Caki2 (cell line): ENCODE measurements at regions not wholly inside any gene's neighbourhood (a gene's known extent, or its start where the extent isn't known, plus 50 kb on each side); places are given as distances from the start of the nearest gene placed in this dataset.
"Not testable (repeated sequence)": the region's sequence is repeated elsewhere in the genome, so short reads cannot be mapped to it uniquely, and the experiment has no call there.

Experiments
- DNase-seq: peaks from one replicate; pipeline ENCODE4 v3.0.0-alpha.2; 2015; ENCODE audit warnings: low read depth
- in situ Hi-C: cut with HindIII; loops from 2 replicates; pipeline ENCODE4 v1.10.0; 2016; ENCODE audit warnings: low sequenced_read_pairs, low pct_unique_long_range_greater_than_20kb, mixed read lengths

DNA sequence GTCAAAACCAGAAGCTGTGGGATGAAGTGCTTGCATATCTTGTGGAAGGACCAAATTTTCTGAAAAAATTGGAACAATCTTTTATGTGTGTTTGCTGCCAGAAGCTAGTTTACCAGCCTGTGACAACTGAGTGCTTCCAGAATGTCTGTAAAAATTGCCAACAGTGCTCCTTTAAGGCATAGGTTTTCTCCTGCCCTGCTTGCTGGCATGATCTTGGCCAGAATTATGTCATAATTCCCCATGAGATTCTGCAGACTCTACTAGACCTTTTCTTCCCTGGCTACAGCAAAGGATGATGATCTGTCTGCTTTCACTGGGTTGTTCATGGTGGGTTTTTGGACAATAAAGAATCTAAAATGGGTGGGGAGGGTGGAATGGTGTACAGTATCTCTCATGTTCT, 196.3 kb upstream of the ZCCHC13 start:
- DNase-seq, result no peak
- in situ Hi-C loops, result no loop called here

DNA sequence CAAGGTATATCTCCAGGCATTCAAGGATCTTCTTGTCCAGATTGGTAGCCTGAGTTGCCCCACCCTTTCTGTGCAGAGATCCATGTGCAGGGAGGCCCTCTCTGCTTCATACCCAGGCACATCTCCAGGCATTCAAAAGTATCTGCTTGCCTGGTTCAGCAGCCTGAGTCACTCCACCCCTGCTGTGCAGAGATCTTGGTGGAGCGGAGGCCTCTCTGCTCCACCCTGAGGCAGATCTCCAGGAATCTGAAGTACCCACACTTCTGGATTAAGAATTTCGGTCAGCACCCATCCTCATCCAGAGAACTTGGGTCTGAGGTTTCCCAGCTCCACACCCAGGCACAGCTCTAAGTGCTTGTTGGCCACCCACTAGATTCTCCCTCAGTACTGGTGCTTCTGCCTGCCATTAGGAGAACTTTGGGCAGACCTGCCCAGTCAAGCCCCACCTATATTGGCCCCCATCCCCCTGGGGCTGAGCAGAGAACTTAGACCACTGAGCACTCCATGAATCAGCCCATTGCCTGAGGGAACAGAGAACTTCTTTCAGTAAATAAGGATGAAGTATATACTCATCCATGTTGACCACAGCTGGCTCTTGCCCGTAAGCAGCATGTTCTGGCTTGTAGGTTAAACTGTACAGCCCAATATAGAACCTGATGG, 199.5 kb upstream of the ZCCHC13 start:
- DNase-seq, result no peak
- in situ Hi-C loops, result no loop called here

GRCh38 chrX:74098407-74098806, 205.6 kb upstream of the ZCCHC13 start:
- in situ Hi-C loops, result not testable (repeated sequence)

GRCh38 chrX:74090049-74090448, 213.9 kb upstream of the ZCCHC13 start:
- no peak for DNase-seq
- in situ Hi-C loops, result no loop called here

More at GRCh38 chrX:74098407-74098806, 205.6 kb upstream of the ZCCHC13 start:
- not testable (repeated sequence) for DNase-seq

GRCh38 chrX:74085642-74086236, 218.2 kb upstream of the ZCCHC13 start:
- DNase-seq, result no peak
- in situ Hi-C loops, result no loop called here

DNA sequence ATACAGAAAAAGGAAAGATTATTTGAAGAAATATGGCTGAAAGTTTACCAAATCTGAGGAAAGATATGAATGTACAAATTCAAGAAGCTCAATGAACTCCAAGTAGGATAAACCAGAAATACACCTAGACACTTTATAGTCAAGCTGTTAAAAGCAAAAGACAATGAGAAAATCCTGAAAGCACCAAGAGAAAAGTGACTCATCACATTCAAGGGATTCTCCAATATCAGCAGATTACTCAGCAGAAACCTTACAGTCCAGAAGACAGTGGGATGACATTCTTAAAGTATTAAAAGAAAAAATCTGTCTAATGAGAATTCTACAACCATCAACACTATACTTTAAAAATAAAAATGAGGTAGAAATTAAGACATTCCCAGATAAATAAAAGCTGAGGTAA, 223.8 kb upstream of the ZCCHC13 start:
- in situ Hi-C loops, result no loop called here
- no peak for DNase-seq

- in situ Hi-C loops, result no loop called here
Measured at GRCh38 chrX:74065831-74066390, 213.4 kb upstream of the XIST start.

GRCh38 chrX:74063426-74064155, 211.1 kb upstream of the XIST start:
- no peak for DNase-seq
- in situ Hi-C loops, result no loop called here

More at GRCh38 chrX:74065831-74066390, 213.4 kb upstream of the XIST start:
- DNase-seq, result no peak

GRCh38 chrX:74061879-74062278, 209.4 kb upstream of the XIST start:
- in situ Hi-C loops, result no loop called here
- no peak for DNase-seq

DNA sequence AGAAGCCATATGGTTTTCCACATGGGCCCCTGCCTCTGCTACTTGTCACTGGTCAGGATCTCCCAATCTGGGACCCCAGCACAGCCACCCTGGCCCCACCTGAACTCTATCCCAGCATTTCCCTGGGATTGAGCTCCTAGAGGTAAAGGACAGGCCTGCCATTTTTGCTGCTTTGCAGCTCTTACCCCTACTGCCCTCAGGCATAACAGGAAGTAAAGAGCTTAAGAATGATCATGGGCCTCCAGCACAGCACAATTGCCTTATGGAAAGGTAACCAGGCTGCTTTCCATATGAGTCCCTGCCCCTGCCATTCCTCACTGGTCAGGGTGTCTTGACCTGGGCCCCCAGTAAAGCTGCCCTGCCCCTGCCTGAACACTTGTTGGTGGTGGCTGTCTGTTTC, 196.6 kb upstream of the XIST start:
- in situ Hi-C loops, result no loop called here
- no peak for DNase-seq

DNA sequence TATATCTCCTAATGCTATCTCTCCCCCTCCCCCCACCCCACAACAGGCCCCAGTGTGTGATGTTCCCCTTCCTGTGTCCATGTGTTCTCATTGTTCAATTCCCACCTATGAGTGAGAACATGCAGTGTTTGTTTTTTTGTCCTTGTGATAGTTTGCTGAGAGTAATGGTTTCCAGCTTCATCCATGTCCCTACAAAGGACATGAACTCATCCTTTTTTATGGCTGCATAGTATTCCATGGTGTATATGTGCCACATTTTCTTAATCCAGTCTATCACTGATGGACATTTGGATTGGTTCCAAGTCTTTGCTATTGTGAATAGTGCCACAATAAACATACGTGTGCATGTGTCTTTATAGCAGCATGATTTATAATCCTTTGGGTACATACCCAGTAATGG, 181.6 kb upstream of the XIST start:
- in situ Hi-C loops, DNase-seq: not testable (repeated sequence)

DNA sequence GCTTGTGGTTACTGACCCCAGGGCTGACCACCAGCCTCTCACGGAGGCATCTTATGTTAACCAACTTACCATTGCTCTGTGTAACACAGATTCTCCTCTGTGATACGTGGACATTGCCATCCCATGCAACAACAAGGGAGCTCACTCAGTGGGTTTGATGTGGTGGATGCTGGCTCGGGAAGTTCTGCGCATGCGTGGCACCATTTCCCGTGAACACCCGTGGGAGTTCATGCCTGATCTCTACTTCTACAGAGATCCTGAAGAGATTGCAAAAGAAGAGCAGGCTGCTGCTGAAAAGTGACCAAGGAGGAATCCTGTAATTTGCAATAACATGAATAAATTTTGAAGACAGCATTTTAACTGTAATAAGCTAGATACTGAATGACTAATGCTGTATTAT, 179.0 kb upstream of the XIST start:
- in situ Hi-C loops, DNase-seq: not testable (repeated sequence)

DNA sequence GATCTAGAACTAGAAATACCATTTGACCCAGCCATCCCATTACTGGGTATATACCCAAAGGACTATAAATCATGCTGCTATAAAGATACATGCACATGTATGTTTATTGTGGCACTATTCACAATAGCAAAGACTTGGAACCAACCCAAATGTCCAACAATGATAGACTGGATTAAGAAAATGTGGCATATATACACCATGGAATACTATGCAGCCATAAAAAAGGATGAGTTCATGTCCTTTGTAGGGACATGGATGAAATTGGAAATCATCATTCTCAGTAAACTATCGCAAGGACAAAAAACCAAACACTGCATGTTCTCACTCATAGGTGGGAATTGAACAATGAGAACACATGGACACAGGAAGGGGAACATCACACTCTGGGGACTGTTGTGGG, 178.3 kb upstream of the XIST start:
- not testable (repeated sequence) for DNase-seq

DNA sequence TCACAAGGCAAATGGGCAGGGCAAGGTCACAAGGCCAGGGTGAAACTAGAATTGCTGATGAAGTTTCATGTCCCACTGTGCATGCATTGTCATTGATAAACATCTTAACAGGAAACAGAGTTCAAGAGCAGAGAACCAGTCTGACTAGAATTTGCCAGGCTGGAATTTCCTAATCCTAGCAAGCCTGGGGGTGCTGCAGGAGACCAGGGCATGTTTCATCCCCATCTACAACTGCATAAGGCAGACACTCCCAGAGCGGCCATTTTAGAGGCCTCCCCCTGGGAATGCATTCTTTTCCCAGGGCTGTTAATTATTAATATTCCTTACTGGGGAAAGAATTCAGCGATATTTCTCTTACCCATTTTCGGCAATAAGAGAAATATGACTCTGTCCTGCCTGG, 172.6 kb upstream of the XIST start:
- in situ Hi-C loops, DNase-seq: not testable (repeated sequence)

More for the DNA sequence above, 178.3 kb upstream of the XIST start:
- in situ Hi-C loops, result not testable (repeated sequence)

DNA sequence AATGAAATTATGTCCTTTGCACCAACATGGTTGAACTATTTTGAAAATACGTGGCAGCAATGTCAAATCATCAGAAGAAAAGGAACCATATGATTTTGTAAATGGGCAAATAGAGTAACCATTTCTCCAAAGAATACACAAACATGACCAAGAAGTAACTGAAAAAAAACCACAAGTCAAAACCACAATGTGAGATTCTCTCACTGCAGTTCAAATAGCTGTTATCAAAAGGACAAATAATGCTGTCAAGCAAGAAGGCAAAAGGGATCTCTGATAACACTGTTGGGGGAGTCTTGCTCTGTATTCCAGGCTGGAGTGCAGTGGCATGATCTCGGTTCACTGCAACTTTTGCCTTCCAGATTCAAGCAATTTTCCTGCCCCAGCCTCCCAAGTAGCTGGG, 170.7 kb upstream of the XIST start:
- no peak for DNase-seq
- in situ Hi-C loops, result no loop called here

GRCh38 chrX:74018253-74018652, 165.7 kb upstream of the XIST start:
- in situ Hi-C loops, result no loop called here

DNA sequence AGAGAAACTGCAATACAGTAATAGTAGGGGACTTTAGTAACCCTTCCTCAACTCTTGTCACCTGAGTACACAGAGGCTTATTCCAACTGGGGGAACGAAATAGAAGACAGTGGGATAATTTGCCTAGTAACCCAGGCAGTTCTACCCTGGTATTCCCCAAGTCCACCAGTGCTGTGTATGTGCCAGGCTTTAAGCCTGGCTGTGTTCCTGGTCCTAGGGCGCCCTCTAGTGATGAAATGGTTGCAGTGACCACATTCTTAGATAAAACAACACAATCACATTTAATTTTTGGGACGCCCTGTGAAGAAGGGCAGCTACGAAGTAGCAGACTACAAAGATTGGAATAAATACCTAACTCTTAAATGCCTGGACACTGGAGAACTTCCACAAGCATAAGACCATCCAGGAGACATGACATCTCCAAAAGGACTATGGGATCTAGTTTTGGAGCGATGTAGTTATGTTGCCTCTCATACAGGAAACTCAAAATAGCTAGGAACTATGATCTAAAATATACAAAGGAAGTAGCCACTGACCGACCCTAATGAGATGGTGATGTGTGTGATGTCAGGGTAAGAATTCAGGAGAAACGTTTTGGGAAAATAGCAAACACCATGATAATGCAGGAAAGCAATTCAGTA, 163.0 kb upstream of the XIST start:
- peak; percentile 19 for DNase-seq
- in situ Hi-C loops, result no loop called here

More at GRCh38 chrX:74018253-74018652, 165.7 kb upstream of the XIST start:
- no peak for DNase-seq

GRCh38 chrX:74009041-74009440, 156.5 kb upstream of the XIST start:
- in situ Hi-C loops, result no loop called here
- no peak for DNase-seq

DNA sequence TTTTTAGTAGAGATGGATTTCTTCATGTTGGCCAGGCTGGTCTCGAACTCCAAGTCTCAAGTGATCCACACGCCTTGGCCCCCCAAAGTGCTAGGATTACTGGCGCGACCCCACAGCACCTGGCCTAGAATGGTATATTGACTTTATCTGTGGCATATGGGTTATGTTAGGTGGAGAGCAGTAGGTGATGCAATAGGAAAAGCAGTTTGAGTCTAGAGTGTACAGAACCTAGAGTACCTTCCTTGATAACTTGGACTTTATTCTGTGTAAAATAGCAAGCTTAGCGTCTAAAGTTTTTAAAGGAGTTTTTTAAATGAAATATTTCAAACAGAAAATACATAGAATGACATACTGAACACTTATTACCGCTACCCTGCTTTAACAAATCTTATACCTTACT, 139.5 kb upstream of the XIST start:
- DNase-seq, result no peak
- in situ Hi-C loops, result no loop called here
